ENCODE measurements at regions not wholly inside any gene's neighbourhood (a gene's known extent, or its start where the extent isn't known, plus 50 kb on each side); places are given as distances from the start of the nearest gene placed in this dataset.
"Not testable (repeated sequence)": the region's sequence is repeated elsewhere in the genome, so short reads cannot be mapped to it uniquely, and the experiment has no call there.

GRCh38 chr16:70014915-70015314 lies 63.8 kb downstream of the CLEC18A start:
- not testable (repeated sequence) for H3K27me3 Mint-ChIP-seq, H3K36me3 Mint-ChIP-seq, H3K4me1 Mint-ChIP-seq, H3K9me3 Mint-ChIP-seq, H3K27ac Mint-ChIP-seq
- H3K4me3 Mint-ChIP-seq, result peak overlapping the region in 1 of 4 donors; percentile 34

DNA sequence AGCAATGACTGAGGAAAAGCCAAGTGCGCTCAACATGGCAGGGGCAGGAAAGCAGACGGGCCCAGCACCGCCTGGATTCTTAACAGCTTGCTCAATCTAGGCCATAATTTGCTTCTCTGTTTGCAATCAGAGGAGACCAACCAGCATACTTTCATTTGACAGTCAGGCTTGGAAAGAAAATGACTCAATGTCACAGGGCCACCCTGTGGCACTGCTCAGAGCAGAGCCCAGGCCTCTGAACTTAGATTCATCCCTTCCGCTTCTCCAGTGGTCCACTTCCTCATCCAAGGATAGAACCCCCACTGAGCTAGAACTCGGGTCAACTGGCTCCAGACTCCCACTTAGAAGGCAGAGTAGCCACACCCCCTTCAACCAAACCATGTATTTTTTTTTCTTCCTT lies 65.6 kb downstream of the CLEC18A start:
- not testable (repeated sequence) for H3K4me1 Mint-ChIP-seq, H3K36me3 Mint-ChIP-seq, H3K9me3 Mint-ChIP-seq, H3K27me3 Mint-ChIP-seq, H3K4me3 Mint-ChIP-seq, H3K27ac Mint-ChIP-seq

DNA sequence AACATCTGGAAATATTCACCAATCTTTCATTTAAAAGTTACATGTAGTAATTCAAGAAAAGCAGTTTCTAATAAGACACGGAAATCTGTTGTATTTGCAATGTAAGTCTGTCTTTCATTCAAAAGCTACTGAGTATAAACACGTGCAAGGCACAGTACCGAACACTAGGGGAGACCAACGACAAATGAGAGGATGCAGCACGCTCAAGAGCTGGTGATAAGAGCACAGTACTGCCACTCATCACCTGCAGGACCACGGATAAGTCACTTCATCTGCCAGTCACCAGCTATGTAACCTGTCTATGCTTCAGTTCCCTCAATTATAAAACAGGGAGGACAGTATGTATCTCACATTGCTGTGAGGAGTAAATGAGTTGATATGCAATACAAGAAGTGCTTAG lies 67.1 kb downstream of the CLEC18A start:
- Mint-ChIP-seq H3K4me1 (peaks cover 0 to 3% (median 3%) of the 10 kb centered on the region in 3 donors), H3K36me3 (peaks cover 6% of the 10 kb centered on the region), H3K27me3 (no peaks in the 10 kb centered on the region), H3K9me3 (no peaks in the 10 kb centered on the region), H3K27ac (no peak overlapping the region), H3K4me3 (no peak overlapping the region)

GRCh38 chr16:70023207-70023606 lies 72.1 kb downstream of the CLEC18A start:
- H3K27ac Mint-ChIP-seq, H3K4me3 Mint-ChIP-seq, H3K9me3 Mint-ChIP-seq, H3K4me1 Mint-ChIP-seq, H3K36me3 Mint-ChIP-seq, H3K27me3 Mint-ChIP-seq: not testable (repeated sequence)

GRCh38 chr16:70023956-70024355 lies 72.8 kb downstream of the CLEC18A start:
- H3K9me3 Mint-ChIP-seq, H3K36me3 Mint-ChIP-seq, H3K4me1 Mint-ChIP-seq, H3K4me3 Mint-ChIP-seq, H3K27me3 Mint-ChIP-seq: not testable (repeated sequence)
- H3K27ac Mint-ChIP-seq, result peak overlapping the region in 1 of 3 donors; percentile 51

DNA sequence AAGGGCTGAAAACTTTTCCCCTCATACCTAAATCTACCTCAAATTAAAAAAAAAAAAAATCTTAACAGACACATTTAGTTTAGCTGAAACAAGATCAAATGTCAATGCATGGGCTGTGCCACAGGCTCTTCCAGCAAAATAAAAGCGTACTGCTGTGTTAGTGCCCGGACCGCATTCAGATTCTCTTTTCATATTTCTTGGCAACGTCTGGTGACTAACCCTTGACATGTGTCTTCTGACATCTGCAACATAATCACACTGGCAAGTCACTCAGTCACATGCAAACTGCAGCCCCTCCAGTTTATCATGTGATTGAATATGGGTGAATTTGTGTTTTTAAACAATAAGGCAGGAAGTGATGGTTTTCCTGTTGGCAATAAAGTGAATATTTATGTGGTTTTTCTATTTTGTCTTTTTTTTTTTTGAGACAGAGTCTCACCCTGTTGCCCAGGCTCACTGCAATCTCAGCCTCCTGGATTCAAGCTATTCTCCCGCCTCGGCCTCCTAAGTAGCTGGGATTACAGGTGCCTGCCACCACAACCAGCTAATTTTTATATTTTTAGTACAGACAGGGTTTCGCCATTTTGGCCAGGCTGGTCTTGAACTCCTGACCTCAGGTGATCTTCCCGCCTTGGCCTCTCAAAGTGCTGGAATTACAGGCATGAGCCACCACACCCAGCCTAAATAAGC lies 75.2 kb downstream of the CLEC18A start:
- not testable (repeated sequence) for H3K9me3 Mint-ChIP-seq, H3K27me3 Mint-ChIP-seq, H3K36me3 Mint-ChIP-seq
- Mint-ChIP-seq H3K27ac (peak overlapping the region; percentile 63 to 91 (median 79)), H3K4me1 (peaks cover 2 to 14% (median 3%) of the 10 kb centered on the region in 3 donors), H3K4me3 (peak overlapping the region in 1 of 4 donors; percentile 55)

- H3K9me3 Mint-ChIP-seq, H3K36me3 Mint-ChIP-seq: not testable (repeated sequence)
These were observed 81.2 kb upstream of the PDPR start for GRCh38 chr16:70032906-70033305.

DNA sequence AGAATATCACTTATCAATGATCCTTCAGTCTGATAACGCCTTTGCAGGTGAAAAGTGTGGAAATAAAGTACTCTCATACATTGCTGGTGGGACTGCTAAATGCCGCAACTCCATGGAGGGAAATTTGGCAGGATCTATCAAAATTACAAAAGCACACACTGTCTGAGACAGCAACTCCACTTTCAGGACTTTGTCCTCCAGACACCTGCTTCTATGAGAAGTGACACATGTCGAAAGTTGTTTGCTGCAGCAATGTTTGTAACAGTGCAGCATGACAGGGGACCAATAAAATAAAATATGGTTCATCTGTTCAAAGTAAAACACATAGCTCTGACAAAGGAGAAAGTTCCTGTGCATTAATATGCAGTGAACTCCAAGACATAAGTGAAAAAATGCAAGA lies 76.2 kb upstream of the PDPR start:
- not testable (repeated sequence) for H3K9me3 Mint-ChIP-seq, H3K36me3 Mint-ChIP-seq, H3K27ac Mint-ChIP-seq, H3K4me1 Mint-ChIP-seq, H3K27me3 Mint-ChIP-seq, H3K4me3 Mint-ChIP-seq

More at GRCh38 chr16:70032906-70033305, 81.2 kb upstream of the PDPR start:
- H3K4me1 Mint-ChIP-seq, H3K27me3 Mint-ChIP-seq, H3K27ac Mint-ChIP-seq, H3K4me3 Mint-ChIP-seq: not testable (repeated sequence)

DNA sequence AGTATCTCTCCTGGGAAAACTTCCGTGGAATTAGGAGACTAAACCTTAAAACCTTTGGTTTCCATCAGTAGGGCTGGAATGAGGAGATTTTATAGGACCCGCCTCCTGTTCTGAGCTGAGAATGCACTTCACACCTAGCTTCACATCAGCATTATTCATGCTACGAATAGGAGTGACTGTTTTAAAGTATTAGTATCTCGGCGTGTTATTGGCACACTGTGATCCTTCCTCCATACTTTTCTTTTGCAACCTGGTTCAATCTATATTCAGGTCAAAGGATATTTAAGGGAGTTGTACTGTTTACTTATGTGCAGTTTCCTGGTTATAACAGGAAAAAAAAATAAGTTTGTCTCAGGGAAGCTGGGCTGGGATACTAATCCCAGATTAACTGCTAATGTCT lies 73.6 kb upstream of the PDPR start:
- H3K4me3 Mint-ChIP-seq, H3K4me1 Mint-ChIP-seq, H3K36me3 Mint-ChIP-seq, H3K9me3 Mint-ChIP-seq, H3K27ac Mint-ChIP-seq, H3K27me3 Mint-ChIP-seq: not testable (repeated sequence)

DNA sequence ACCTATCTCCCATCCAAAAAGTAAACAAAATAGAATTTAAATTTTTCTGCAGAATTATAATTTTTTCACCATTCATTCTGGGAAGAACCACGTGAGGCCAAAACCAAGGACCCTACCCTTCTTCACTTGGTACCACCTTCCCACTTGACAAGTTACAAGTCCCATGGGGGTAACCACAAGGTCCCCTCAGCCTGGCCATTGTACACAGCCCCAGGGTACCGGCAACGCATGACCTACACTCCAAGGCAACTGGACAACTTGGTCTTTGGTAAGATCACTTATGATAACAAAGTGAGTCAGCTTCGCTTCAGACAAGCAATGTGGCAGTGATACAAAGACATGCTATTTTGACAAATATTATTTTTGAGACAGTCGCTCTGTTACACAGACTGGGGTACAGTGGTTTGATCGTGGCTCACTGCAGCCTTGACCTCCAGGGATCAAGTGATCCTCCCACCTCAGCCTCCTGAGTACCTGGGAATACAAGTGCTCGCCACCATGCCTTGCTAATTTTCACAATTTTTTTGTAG lies 70.5 kb upstream of the PDPR start:
- H3K36me3 Mint-ChIP-seq, H3K4me3 Mint-ChIP-seq, H3K9me3 Mint-ChIP-seq, H3K4me1 Mint-ChIP-seq, H3K27me3 Mint-ChIP-seq, H3K27ac Mint-ChIP-seq: not testable (repeated sequence)

GRCh38 chr16:70046560-70046959 lies 67.6 kb upstream of the PDPR start:
- H3K36me3 Mint-ChIP-seq, H3K27me3 Mint-ChIP-seq, H3K9me3 Mint-ChIP-seq, H3K4me1 Mint-ChIP-seq, H3K4me3 Mint-ChIP-seq, H3K27ac Mint-ChIP-seq: not testable (repeated sequence)

DNA sequence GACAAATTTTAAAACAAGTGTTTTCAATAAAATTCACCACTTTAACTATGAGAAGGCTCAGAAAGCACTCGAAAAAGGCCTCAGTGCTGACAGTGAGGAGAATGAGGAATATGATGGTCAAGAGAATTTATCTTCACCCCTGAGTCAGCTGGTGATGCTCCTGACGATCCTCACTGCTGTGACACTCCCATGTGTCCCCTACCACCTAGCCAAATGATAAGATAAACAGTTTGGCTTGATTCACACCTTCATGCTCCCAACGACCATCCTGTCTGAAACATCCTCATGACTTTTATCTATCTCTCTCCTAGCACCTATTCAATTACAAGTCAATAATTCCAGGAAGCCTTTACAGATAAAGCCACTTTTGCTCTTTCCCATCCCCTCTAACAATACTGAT lies 66.0 kb upstream of the PDPR start:
- H3K4me3 Mint-ChIP-seq, H3K4me1 Mint-ChIP-seq, H3K36me3 Mint-ChIP-seq: not testable (repeated sequence)

GRCh38 chr16:70058056-70058455 lies 56.1 kb upstream of the PDPR start:
- H3K9me3 Mint-ChIP-seq, H3K36me3 Mint-ChIP-seq, H3K27me3 Mint-ChIP-seq, H3K4me3 Mint-ChIP-seq, H3K27ac Mint-ChIP-seq: not testable (repeated sequence)
- H3K4me1 Mint-ChIP-seq, result peaks cover 0 to 10% (median 7%) of the 10 kb centered on the region in 3 donors

More for the DNA sequence above, 66.0 kb upstream of the PDPR start:
- peak overlapping the region in 1 of 3 donors; percentile 16 for H3K27ac Mint-ChIP-seq
- H3K9me3 Mint-ChIP-seq, H3K27me3 Mint-ChIP-seq: not testable (repeated sequence)

- not testable (repeated sequence) for H3K36me3 Mint-ChIP-seq, H3K27me3 Mint-ChIP-seq, H3K27ac Mint-ChIP-seq, H3K4me3 Mint-ChIP-seq, H3K9me3 Mint-ChIP-seq
- peaks cover 3 to 14% (median 7%) of the 10 kb centered on the region in 3 donors for H3K4me1 Mint-ChIP-seq
These were observed 54.7 kb upstream of the PDPR start for GRCh38 chr16:70059429-70059828.

- not testable (repeated sequence) for H3K27me3 Mint-ChIP-seq, H3K9me3 Mint-ChIP-seq, H3K36me3 Mint-ChIP-seq, H3K4me3 Mint-ChIP-seq, H3K27ac Mint-ChIP-seq
- peaks cover 3 to 14% (median 7%) of the 10 kb centered on the region in 3 donors for H3K4me1 Mint-ChIP-seq
These were observed 53.6 kb upstream of the PDPR start for GRCh38 chr16:70060521-70061027.

- H3K27ac Mint-ChIP-seq, H3K4me3 Mint-ChIP-seq, H3K9me3 Mint-ChIP-seq, H3K36me3 Mint-ChIP-seq, H3K27me3 Mint-ChIP-seq: not testable (repeated sequence)
- H3K4me1 Mint-ChIP-seq, result peaks cover 3 to 14% (median 11%) of the 10 kb centered on the region in 3 donors
These were observed 52.4 kb upstream of the PDPR start for GRCh38 chr16:70061671-70062218.

Measured in IgD-negative memory B cell (primary cell).